Lower lobe of right lung (tissue), 2 donors: ENCODE measurements at regions not wholly inside any gene's neighbourhood (a gene's known extent, or its start where the extent isn't known, plus 50 kb on each side); places are given as distances from the start of the nearest gene placed in this dataset.

Source experiments
- ATAC-seq, 2 donors: fragments of 200-7000 bp; cut with Tn5 transposase; one replicate each; pipeline ENCODE4 v1.9.1; 2020 to 2022; ENCODE audit warnings: mild to moderate bottlenecking in 2 of 2, moderate library complexity in 2 of 2
- DNase-seq: peaks from one replicate; pipeline ENCODE4 v3.0.0-alpha.2; 2020
- H3K27ac ChIP-seq: fragments of 200-600 bp; one replicate; pipeline ENCODE4 v1.8.0; 2022
- H3K27me3 ChIP-seq: fragments of 200-600 bp; one replicate; pipeline ENCODE4 v1.8.0; 2022; ENCODE audit warnings: low read depth
- H3K36me3 ChIP-seq: fragments of 200-600 bp; one replicate; pipeline ENCODE4 v1.8.0; 2022; ENCODE audit warnings: mild to moderate bottlenecking
- H3K4me1 ChIP-seq: fragments of 200-600 bp; one replicate; pipeline ENCODE4 v1.8.0; 2022
- H3K4me3 ChIP-seq: fragments of 200-600 bp; one replicate; pipeline ENCODE4 v1.8.0; 2022; ENCODE audit warnings: mild to moderate bottlenecking
- H3K9me3 ChIP-seq: fragments of 200-600 bp; one replicate; pipeline ENCODE4 v1.8.0; 2022
- CTCF ChIP-seq: fragments of 200-600 bp; IDR thresholded peaks from one replicate; pipeline ENCODE4 v1.8.0; 2022; ENCODE audit warnings: antibody characterized with exemption, mild to moderate bottlenecking
- intact Hi-C: fragments of 100-400 bp; cut with DNase I; formaldehyde crosslinking; loops from one replicate; pipeline ENCODE4 v1.11.0; 2022
- donor health status: DM: no; HTN: yes; CAD: no; lungs with severe emphysema.

GRCh38 chr6:159378411-159379328, 209.5 kb downstream of the FNDC1 start:
- H3K27me3 ChIP-seq = no peaks in the 10 kb centered on the region
- H3K9me3 ChIP-seq = no peaks in the 10 kb centered on the region
- no peaks in the 10 kb centered on the region for H3K36me3 ChIP-seq
- H3K4me1 ChIP-seq = peaks cover 6% of the 10 kb centered on the region
- intact Hi-C loops = no loop called here
- H3K27ac ChIP-seq = no peak overlapping the region
- DNase-seq (no peak), ATAC-seq (no peak)
- no peak for TF ChIP-seq CTCF
- no peak overlapping the region for H3K4me3 ChIP-seq

- intact Hi-C loops = no loop called here
- Histone ChIP-seq H3K4me1 (peaks cover 6% of the 10 kb centered on the region), H3K9me3 (no peaks in the 10 kb centered on the region), H3K27me3 (no peaks in the 10 kb centered on the region), H3K27ac (no peak overlapping the region), H3K36me3 (no peaks in the 10 kb centered on the region), H3K4me3 (no peak overlapping the region)
- ATAC-seq = no peak
- DNase-seq = no peak
- TF ChIP-seq CTCF = no peak
Measured at GRCh38 chr6:159376516-159377158, 207.4 kb downstream of the FNDC1 start.

- DNase-seq (no peak), ATAC-seq (peak in 1 of 2 donors; percentile 38)
- intact Hi-C loops = no loop called here
- no peak for TF ChIP-seq CTCF
- H3K36me3 ChIP-seq = no peaks in the 10 kb centered on the region
- H3K9me3 ChIP-seq = peaks cover 7% of the 10 kb centered on the region
- no peak overlapping the region for H3K4me3 ChIP-seq
- H3K27ac ChIP-seq = no peak overlapping the region
- no peaks in the 10 kb centered on the region for H3K27me3 ChIP-seq
- peaks cover 6% of the 10 kb centered on the region for H3K4me1 ChIP-seq
Measured at GRCh38 chr6:159375014-159375413, 205.8 kb downstream of the FNDC1 start.

GRCh38 chr6:159373670-159374069, 204.5 kb downstream of the FNDC1 start:
- no peaks in the 10 kb centered on the region for H3K36me3 ChIP-seq
- peaks cover 6% of the 10 kb centered on the region for H3K4me1 ChIP-seq
- H3K27ac ChIP-seq = no peak overlapping the region
- peaks cover 9% of the 10 kb centered on the region for H3K9me3 ChIP-seq
- H3K4me3 ChIP-seq = no peak overlapping the region
- TF ChIP-seq CTCF = no peak
- intact Hi-C loops = no loop called here
- ATAC-seq (no peak), DNase-seq (no peak)
- H3K27me3 ChIP-seq = no peaks in the 10 kb centered on the region

- intact Hi-C loops = no loop called here
- ATAC-seq = no peak
- peaks cover 6% of the 10 kb centered on the region for H3K4me1 ChIP-seq
- DNase-seq = no peak
- no peaks in the 10 kb centered on the region for H3K27me3 ChIP-seq
- no peaks in the 10 kb centered on the region for H3K36me3 ChIP-seq
- no peak for TF ChIP-seq CTCF
- H3K27ac ChIP-seq = no peak overlapping the region
- no peak overlapping the region for H3K4me3 ChIP-seq
- H3K9me3 ChIP-seq = peaks cover 9% of the 10 kb centered on the region
Measured at GRCh38 chr6:159372333-159372732, 203.1 kb downstream of the FNDC1 start.
